ENCODE measurements at regions not wholly inside any gene's neighbourhood (a gene's known extent, or its start where the extent isn't known, plus 50 kb on each side); places are given as distances from the start of the nearest gene placed in this dataset.

DNA sequence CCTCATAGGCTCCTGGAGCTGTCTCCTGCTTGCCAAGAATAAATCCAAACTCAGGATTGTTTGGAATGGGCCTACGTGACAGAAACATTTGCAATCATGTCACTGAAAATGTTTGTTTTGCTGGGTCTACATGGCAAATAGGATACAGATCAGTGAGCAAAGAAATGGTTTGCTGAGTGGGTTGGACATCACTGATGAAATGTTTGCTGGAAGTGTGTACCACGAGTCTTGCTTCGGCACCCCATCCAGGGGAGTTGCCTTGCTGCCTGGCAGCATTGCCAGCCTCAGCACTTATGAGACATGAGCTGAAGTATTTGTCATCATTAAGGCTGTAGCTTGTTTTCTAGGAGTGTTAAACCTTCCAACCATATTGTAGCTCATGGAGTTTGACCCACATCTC is 213.3 kb upstream of the CFAP20DC start:
- no peak overlapping the region for H3K4me3 ChIP-seq (ENCODE audit: low read depth, low read length)
- TF ChIP-seq, protein P1, sequence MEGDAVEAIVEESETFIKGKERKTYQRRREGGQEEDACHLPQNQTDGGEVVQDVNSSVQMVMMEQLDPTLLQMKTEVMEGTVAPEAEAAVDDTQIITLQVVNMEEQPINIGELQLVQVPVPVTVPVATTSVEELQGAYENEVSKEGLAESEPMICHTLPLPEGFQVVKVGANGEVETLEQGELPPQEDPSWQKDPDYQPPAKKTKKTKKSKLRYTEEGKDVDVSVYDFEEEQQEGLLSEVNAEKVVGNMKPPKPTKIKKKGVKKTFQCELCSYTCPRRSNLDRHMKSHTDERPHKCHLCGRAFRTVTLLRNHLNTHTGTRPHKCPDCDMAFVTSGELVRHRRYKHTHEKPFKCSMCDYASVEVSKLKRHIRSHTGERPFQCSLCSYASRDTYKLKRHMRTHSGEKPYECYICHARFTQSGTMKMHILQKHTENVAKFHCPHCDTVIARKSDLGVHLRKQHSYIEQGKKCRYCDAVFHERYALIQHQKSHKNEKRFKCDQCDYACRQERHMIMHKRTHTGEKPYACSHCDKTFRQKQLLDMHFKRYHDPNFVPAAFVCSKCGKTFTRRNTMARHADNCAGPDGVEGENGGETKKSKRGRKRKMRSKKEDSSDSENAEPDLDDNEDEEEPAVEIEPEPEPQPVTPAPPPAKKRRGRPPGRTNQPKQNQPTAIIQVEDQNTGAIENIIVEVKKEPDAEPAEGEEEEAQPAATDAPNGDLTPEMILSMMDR (conservative IDR thresholded peaks at IDR 0.05; ENCODE audit: low read depth, low read length) = no peak
- no peak for DNase-seq (ENCODE audit: low read depth)

DNA sequence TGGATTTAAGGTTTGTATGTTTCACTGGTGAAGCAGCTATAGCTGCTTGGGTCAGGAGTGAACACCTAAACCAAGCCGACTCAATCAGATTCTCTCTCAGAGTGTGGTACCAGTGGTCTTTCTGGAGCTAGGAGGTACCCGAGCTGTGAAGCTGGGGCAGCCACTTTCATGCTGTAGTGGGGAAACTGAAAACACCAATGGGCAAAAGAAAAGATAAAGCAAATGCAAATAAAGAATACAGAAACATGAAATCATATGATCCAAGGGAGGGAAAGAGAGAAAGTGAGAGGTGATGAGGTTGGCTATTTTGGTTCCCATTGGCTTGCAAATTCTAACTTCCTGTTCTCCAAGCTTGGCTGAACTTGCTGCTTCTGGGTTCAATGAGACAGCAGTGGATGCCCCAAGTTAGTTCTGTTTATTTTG is 212.3 kb upstream of the CFAP20DC start:
- TF ChIP-seq, protein P1 (conservative IDR thresholded peaks at IDR 0.05; ENCODE audit: low read depth, low read length) = no peak
- H3K4me3 ChIP-seq (ENCODE audit: low read depth, low read length) = no peak overlapping the region
- no peak for DNase-seq (ENCODE audit: low read depth)

DNA sequence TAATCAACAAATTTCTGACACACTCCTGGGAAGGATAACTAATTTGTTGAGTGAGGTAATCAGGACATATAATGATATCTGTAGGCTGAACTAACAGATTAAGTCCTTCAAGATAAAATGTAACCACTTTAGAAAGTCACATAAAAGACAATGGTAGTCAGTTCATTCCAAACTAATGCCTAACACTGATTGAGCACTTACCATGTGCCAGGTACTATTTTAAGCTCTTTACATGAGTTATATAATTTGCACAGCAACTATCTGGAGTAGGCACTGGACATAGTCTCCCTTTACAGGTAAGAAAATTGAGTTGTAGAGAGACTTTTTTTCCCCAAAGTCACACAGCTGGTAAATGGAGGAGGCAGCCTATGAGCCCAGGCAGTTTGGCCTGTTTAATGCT is 211.2 kb upstream of the CFAP20DC start:
- H3K4me3 ChIP-seq (ENCODE audit: low read depth, low read length) = no peak overlapping the region
- DNase-seq (ENCODE audit: low read depth) = no peak
- TF ChIP-seq, protein P1 (conservative IDR thresholded peaks at IDR 0.05; ENCODE audit: low read depth, low read length) = no peak

DNA sequence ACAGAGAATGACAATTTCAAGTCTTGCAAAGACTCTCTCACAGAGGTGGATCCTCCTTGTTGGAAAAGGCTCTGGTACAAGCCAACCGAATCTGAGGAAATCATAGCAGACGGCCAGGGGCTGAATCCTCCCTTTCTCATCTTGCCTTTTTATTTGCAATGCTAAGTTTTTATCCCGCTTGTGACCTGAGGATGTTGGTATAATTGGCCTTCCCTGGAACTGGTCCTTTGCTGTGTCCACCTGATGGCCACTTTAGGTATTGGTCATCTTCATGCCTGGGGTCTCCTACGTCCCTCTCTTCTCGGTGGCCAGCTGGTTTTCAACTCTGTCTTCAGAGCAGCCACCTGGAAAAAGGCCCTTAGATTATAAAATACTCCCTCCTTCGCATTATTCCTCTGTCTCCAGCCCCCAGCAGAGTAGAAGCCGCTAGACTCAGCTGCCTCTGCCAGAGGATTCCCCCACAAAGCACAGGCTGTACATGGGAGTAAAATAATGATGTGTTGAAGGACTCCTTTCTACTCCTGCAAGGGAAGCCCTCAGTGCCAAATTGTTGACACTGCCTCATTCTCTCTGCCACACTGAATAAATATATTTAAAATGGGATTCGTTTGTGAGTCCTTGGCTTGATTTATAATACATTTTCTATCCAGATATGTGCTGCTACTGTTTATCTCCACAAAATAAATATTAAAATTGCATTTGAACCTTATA is 208.9 kb upstream of the CFAP20DC start:
- TF ChIP-seq, protein P1 (conservative IDR thresholded peaks at IDR 0.05; ENCODE audit: low read depth, low read length) = no peak
- H3K4me3 ChIP-seq (ENCODE audit: low read depth, low read length) = no peak overlapping the region
- DNase-seq (ENCODE audit: low read depth) = no peak

DNA sequence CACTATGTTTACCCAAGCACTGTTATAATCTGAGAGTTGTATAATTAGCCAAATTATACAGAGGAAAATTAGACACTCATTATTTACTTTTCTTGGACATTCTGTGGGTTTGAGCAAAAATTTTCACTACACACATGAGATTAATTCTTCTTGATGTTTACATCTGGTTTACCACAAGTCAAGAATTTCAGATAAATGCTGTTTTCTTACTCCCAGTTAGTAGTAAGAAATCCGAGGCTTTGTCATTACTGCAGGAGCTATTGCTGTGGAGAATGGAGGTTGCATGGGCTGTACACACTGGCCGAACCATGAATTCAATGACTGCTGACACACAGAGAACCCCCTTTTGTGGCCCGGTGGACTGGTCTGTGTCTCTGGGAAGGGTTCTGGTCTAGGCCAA is 207.7 kb upstream of the CFAP20DC start:
- DNase-seq (ENCODE audit: low read depth) = no peak
- H3K4me3 ChIP-seq (ENCODE audit: low read depth, low read length) = no peak overlapping the region
- TF ChIP-seq, protein P1 (conservative IDR thresholded peaks at IDR 0.05; ENCODE audit: low read depth, low read length) = no peak

DNA sequence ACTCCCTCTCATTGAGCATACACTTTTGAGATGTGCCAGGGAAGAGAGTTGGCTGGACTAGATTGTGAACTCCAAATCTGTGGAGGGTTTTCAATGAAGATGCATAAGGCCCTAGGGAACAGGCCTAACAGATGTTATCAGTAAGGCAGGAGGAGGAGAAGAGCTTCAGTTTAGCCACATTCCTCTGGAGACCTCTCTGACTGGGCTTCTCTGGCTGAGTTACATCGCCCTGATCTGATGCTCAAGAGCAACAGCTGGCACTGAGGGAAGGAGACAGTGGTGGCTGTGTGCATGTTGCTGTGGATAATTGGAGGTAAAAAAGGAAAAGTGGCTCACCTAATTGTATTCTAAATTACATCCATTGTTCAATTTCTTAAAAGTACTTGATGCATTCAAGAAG is 206.4 kb upstream of the CFAP20DC start:
- H3K4me3 ChIP-seq (ENCODE audit: low read depth, low read length) = no peak overlapping the region
- no peak for DNase-seq (ENCODE audit: low read depth)
- TF ChIP-seq, protein P1 (conservative IDR thresholded peaks at IDR 0.05; ENCODE audit: low read depth, low read length) = no peak

DNA sequence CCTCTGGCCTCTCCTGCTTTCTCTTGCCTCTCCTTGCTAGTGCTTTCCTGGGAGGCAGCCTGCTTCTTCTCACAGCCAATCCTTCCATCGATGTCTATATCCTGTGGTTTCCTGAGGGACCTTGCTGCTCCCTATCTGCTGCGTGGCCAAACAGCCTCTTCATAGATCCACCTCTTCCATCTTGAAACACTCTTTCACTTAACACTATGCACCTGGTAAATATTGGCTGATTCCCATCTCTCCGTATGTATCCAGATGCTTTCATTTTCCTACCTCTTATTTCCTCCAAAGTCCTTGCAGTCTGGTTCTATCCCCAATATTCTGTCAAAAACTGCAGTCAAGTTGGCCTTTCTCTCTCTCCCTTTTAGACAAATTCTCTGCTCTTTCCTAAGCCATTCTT is 205.2 kb upstream of the CFAP20DC start:
- TF ChIP-seq, protein P1 (conservative IDR thresholded peaks at IDR 0.05; ENCODE audit: low read depth, low read length) = no peak
- DNase-seq (ENCODE audit: low read depth) = no peak
- no peak overlapping the region for H3K4me3 ChIP-seq (ENCODE audit: low read depth, low read length)

All from choroid plexus epithelial cell (primary cell).